BLaER1 treated with 17β-estradiol and CSF1 and Interleukin-3, amounts not matched to agents 10 nM and 100 nM (cell line): ENCODE measurements at regions not wholly inside any gene's neighbourhood (a gene's known extent, or its start where the extent isn't known, plus 50 kb on each side); places are given as distances from the start of the nearest gene placed in this dataset.

Experiments used
- H3K27ac ChIP-seq, 11 experiments: shearing (Covaris generic); formaldehyde crosslinking; 2 replicates each; pipeline ENCODE4 v1.8.1; 2022
- H3K27me3 ChIP-seq, 11 experiments: shearing (Covaris generic); formaldehyde crosslinking; 2 replicates each; pipeline ENCODE4 v1.8.1; 2022
- H3K36me3 ChIP-seq, 11 experiments: shearing (Covaris generic); formaldehyde crosslinking; 2 replicates each; pipeline ENCODE4 v1.8.1; 2022
- H3K4me1 ChIP-seq, 10 experiments: shearing (Covaris generic); formaldehyde crosslinking; 2 replicates each; pipeline ENCODE4 v1.8.1; 2022
- H3K4me2 ChIP-seq, 11 experiments: shearing (Covaris generic); formaldehyde crosslinking; 2 replicates each; pipeline ENCODE4 v1.8.1; 2022
- H3K4me3 ChIP-seq, 10 experiments: shearing (Covaris generic); formaldehyde crosslinking; 2 replicates each; pipeline ENCODE4 v1.8.1; 2022
- H3K9ac ChIP-seq, 11 experiments: shearing (Covaris generic); formaldehyde crosslinking; 2 replicates each; pipeline ENCODE4 v1.8.1; 2022
- H3K9me3 ChIP-seq, 11 experiments: shearing (Covaris generic); formaldehyde crosslinking; replicated peaks in 1 of 11; 2 replicates each; pipeline ENCODE4 v1.8.1; 2022
- H4K20me1 ChIP-seq, 11 experiments: shearing (Covaris generic); formaldehyde crosslinking; 2 replicates each; pipeline ENCODE4 v1.8.1; 2022
- Cebpa-rat ChIP-seq, 11 experiments: shearing (Covaris generic); IDR thresholded peaks; 2 replicates each; pipeline ENCODE4 v1.8.1; 2022

DNA sequence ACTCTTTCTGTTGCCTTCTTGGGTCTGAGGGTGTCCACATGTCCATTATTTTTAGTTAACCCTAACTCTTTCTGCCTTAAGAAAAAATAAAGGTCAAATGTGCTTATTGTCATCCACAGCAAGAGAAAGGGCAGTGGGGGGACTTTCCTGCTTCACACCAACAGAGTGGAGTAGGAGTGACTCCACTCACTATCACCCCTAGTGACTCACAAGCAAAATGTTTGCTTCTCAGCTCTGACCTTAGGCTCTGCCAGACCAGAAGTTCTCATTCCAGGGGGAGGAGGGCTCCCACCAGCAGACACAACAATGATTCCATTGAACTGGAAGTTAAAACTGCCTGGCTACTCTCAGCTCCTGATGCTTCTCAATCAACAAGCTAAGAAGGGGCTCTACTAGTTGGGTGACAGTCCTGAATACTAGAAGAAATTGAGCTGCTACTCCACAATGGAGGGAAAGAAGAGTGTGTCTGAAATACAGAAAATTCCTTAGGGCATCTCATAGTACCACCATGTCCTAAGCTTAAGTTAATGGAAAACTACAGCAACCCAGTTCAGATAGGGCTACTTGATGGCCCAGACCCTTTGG, 83.9 kb upstream of the AFDN start:
- no peak for TF ChIP-seq Cebpa-rat (IDR thresholded peaks at IDR 0.05)
- Histone ChIP-seq H3K36me3 (peaks cover 0 to 6% (median 0%) of the 10 kb centered on the region in 11 experiments; a peak in 2 of 22 replicates), H4K20me1 (no peaks in the 10 kb centered on the region), H3K4me3 (no peak overlapping the region; a peak in 1 of 20 replicates), H3K27me3 (no peaks in the 10 kb centered on the region), H3K9ac (no peak overlapping the region), H3K4me2 (peak overlapping the region in 5 of 11 experiments; percentile 8 to 43 (median 18); a peak in 8 of 22 replicates), H3K9me3 (peaks cover 8 to 26% (median 20%) of the 10 kb centered on the region in 11 experiments), H3K27ac (peak overlapping the region in 8 of 11 experiments; percentile 0 to 76 (median 42); a peak in 9 of 22 replicates), H3K4me1 (peaks cover 42 to 77% (median 66%) of the 10 kb centered on the region in 10 experiments)

DNA sequence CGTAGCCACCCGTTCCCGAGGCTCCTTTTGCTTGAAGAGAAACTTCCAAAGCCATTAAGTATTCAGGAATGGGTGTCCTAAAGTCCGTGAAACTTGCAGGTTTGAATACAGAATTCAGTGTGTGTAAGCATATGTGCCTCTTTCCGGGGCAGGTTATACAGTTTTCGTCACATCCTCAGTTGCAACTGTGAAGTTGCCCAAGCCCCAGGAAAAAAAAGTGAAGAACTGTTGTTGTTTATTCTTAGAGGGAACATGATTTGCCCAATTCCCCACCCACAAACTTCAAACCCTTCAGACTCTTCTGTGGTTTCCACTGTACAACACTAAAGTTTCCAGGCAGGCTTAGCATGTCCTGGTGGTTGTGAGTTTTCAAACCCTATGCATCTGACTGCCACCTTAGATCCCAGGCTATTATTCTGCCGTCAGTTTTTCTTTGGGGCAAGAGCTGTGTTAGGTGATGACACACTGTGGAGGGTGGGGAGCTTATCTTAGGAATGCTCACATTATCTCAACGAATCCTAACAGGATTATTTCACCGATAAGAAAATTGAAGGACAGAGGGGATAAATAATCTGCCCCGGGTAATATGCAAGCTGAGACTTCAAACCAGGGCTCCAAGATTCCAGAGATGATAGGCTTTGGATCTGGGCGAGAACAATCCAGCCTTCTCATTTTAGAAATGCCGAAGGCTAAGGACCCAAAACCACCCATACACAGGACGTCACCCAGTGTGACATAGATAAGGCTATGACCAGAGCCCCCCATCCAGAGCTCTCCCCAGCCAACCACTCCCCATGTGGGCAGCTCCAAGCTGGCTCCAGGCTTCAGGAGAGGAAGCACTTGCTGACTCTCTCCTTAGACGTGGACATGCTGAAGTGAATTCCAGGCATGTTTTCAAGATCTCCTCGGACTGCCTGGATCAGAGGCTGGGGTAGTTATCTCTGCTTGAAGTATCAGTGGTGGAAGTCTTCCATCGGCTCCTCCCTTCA, 81.7 kb upstream of the AFDN start:
- Histone ChIP-seq H3K27ac (peak overlapping the region; percentile 34 to 83 (median 76); a peak in 21 of 22 replicates), H3K9ac (peak overlapping the region in 10 of 11 experiments; percentile 23 to 73 (median 62); a peak in 16 of 22 replicates), H4K20me1 (no peaks in the 10 kb centered on the region), H3K36me3 (peaks cover 0 to 6% (median 0%) of the 10 kb centered on the region in 11 experiments; a peak in 2 of 22 replicates), H3K4me2 (peak overlapping the region; percentile 68 to 87 (median 80)), H3K4me3 (peak overlapping the region in 6 of 10 experiments; percentile 4 to 55 (median 8); a peak in 7 of 20 replicates), H3K9me3 (peaks cover 8 to 26% (median 20%) of the 10 kb centered on the region in 11 experiments), H3K4me1 (peaks cover 47 to 81% (median 71%) of the 10 kb centered on the region in 10 experiments), H3K27me3 (no peaks in the 10 kb centered on the region)
- peak; percentile 54 to 91 (median 78); a peak in 17 of 22 replicates for TF ChIP-seq Cebpa-rat (IDR thresholded peaks at IDR 0.05)

DNA sequence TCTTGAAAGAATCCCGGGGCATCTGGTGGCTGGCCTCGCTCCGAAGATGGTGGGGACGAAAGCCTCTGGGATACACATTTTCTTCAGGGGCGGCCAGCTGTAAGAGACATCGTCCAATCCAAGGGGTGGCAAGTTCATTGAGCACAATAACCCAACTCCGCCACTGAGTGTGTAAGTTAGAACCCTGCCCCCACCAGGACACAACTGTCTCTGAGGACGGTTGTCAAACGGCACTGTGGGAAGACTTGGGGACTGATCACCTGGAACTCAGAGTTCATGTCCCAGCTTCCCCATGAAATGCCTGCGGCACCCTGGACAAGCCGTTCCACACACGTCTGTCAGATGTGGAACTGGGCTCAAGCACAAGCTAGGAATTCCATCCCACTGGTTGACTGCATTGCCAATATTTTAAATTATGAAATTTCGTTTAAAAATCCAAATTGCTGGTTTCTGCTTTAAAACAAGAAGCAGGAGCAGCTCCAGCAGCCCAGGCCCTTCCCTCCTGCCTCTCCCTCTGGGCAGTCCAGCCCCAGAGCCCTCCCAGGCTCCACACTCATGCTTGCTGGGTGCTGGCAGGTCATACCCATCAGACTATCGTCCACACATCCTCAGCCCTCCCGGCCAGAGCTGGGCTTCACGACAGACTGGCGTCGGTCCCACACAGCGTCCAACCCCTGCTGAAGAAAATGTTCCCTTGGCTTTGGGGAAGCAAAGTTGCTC, 80.9 kb upstream of the AFDN start:
- Histone ChIP-seq H3K27ac (peak overlapping the region; percentile 34 to 83 (median 76); a peak in 21 of 22 replicates), H3K27me3 (no peaks in the 10 kb centered on the region), H3K4me2 (peak overlapping the region; percentile 68 to 87 (median 80)), H3K9me3 (peaks cover 8 to 26% (median 20%) of the 10 kb centered on the region in 11 experiments), H3K4me3 (no peak overlapping the region), H3K9ac (peak overlapping the region in 8 of 11 experiments; percentile 12 to 73 (median 62); a peak in 12 of 22 replicates), H3K36me3 (peaks cover 0 to 6% (median 0%) of the 10 kb centered on the region in 11 experiments; a peak in 2 of 22 replicates), H3K4me1 (peaks cover 39 to 82% (median 67%) of the 10 kb centered on the region in 10 experiments), H4K20me1 (no peaks in the 10 kb centered on the region)
- no peak for TF ChIP-seq Cebpa-rat (IDR thresholded peaks at IDR 0.05)

DNA sequence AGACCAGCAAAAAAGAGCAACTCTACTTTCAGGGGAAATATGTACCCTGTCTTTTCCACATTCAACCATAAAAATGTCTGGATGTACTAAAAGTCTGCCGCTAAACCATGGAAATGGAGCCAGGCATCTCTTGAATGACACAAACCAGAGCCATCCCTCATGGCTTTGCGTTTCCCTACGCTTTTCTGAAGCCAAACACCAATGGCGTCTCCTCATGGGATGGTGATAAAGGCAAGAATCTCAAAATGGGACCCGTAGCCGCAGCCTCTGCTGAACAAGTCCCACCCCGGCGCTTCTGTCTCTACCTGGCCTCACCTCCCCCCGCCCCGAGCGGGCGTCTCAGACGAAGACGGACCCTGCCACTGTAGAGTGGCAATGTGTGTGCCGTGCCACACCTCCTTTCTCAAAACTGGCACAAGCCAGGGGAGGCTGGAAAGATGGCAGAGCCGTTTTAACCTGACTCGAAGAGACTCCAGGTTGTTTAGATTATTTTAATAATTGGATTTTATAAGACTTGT, 80.3 kb upstream of the AFDN start:
- Histone ChIP-seq H3K4me3 (no peak overlapping the region), H3K4me2 (peak overlapping the region; percentile 68 to 87 (median 80); a peak in 18 of 22 replicates), H3K27me3 (no peaks in the 10 kb centered on the region), H3K4me1 (peaks cover 42 to 88% (median 73%) of the 10 kb centered on the region in 10 experiments), H3K9me3 (peaks cover 8 to 27% (median 20%) of the 10 kb centered on the region in 11 experiments), H4K20me1 (no peaks in the 10 kb centered on the region), H3K36me3 (peaks cover 0 to 6% (median 0%) of the 10 kb centered on the region in 11 experiments; a peak in 2 of 22 replicates), H3K27ac (peak overlapping the region in 10 of 11 experiments; percentile 65 to 83 (median 76); a peak in 18 of 22 replicates), H3K9ac (peak overlapping the region in 1 of 11 experiments; percentile 63; a peak in 2 of 22 replicates)
- no peak for TF ChIP-seq Cebpa-rat (IDR thresholded peaks at IDR 0.05)

DNA sequence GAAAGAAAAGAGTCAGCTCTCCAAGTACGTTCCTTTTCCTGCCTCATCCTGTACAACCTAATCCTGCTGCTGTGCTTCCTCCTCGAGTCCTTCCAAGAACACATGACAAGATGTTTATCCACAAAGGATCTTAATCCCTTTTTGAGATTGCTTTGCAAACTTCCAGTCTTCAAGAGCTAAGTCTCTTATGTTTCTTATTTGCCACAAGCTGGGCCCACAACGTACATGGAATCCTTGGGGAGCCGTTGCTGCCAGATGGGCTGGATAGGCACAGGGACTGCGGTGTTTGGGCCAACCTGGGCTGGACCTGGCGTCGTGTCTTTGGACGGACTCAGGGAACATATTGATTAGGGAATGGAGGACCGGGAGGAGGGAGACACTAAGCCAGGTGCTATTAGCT, 79.7 kb upstream of the AFDN start:
- Histone ChIP-seq H3K4me2 (peak overlapping the region in 9 of 11 experiments; percentile 71 to 87 (median 84); a peak in 18 of 22 replicates), H3K9me3 (peaks cover 8 to 30% (median 21%) of the 10 kb centered on the region in 11 experiments), H3K4me1 (peaks cover 45 to 87% (median 77%) of the 10 kb centered on the region in 10 experiments), H3K9ac (no peak overlapping the region), H4K20me1 (no peaks in the 10 kb centered on the region), H3K36me3 (peaks cover 0 to 6% (median 0%) of the 10 kb centered on the region in 11 experiments; a peak in 2 of 22 replicates), H3K27me3 (no peaks in the 10 kb centered on the region), H3K27ac (peak overlapping the region in 9 of 11 experiments; percentile 27 to 83 (median 77); a peak in 13 of 22 replicates), H3K4me3 (no peak overlapping the region)
- TF ChIP-seq Cebpa-rat (IDR thresholded peaks at IDR 0.05): no peak

DNA sequence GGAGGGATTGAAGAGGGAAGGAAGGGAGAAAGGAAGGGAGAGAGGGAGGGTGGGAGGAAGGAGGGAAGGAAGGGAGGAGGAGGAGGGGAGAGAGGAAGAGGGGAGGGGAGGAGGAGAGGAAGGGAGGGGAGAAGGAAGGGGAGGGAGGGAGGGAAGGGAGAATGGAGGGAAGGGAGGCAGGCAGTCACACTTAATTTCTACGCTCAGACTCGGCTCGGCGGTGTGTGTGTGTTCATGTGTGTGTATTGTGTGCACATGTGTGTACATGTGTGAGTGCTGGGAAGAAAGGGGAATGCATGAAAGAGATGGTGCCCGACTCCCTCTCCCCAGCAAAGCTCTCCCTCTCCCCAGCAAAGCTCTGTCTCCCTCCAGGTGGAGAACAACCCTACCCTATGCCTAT, 79.1 kb upstream of the AFDN start:
- no peaks in the 10 kb centered on the region for H3K27me3 ChIP-seq
- peak overlapping the region in 1 of 10 experiments; percentile 20; a peak in 1 of 20 replicates for H3K4me3 ChIP-seq
- peak overlapping the region in 10 of 11 experiments; percentile 47 to 79 (median 70); a peak in 16 of 22 replicates for H3K27ac ChIP-seq
- H3K9ac ChIP-seq: peak overlapping the region in 7 of 11 experiments; percentile 19 to 68 (median 49); a peak in 11 of 22 replicates
- peak overlapping the region; percentile 66 to 90 (median 85) for H3K4me2 ChIP-seq
- H3K9me3 ChIP-seq: peaks cover 8 to 30% (median 22%) of the 10 kb centered on the region in 11 experiments
- no peak for TF ChIP-seq Cebpa-rat (IDR thresholded peaks at IDR 0.05)
- peaks cover 45 to 86% (median 77%) of the 10 kb centered on the region in 10 experiments for H3K4me1 ChIP-seq
- peaks cover 0 to 6% (median 0%) of the 10 kb centered on the region in 11 experiments; a peak in 2 of 22 replicates for H3K36me3 ChIP-seq
- no peaks in the 10 kb centered on the region for H4K20me1 ChIP-seq

DNA sequence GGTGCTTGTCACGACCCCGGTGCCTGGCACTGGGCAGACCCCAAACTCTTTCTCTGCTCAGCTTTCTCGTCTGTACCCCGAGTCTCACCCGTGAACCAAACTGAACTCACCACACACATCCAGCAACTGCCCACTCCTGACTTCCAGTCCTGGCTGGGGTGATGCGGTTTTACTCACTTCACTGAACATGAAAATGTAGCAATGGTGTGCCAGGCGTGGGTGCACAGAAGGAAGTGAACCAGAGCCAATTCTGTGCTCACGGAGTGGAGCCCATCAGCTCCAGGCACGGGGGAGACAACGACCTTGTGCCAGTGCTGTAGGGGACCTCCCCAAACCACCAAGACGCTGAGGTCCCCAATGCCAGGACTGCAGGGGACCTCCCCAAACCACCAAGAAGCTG, 78.7 kb upstream of the AFDN start:
- H3K36me3 ChIP-seq: peaks cover 0 to 6% (median 0%) of the 10 kb centered on the region in 11 experiments; a peak in 3 of 22 replicates
- H3K4me1 ChIP-seq: peaks cover 45 to 82% (median 73%) of the 10 kb centered on the region in 10 experiments
- H3K4me2 ChIP-seq: peak overlapping the region; percentile 66 to 90 (median 85)
- no peak for TF ChIP-seq Cebpa-rat (IDR thresholded peaks at IDR 0.05)
- peaks cover 10 to 30% (median 22%) of the 10 kb centered on the region in 11 experiments for H3K9me3 ChIP-seq
- peak overlapping the region in 10 of 11 experiments; percentile 47 to 79 (median 70); a peak in 17 of 22 replicates for H3K27ac ChIP-seq
- H3K27me3 ChIP-seq: no peaks in the 10 kb centered on the region
- H3K4me3 ChIP-seq: peak overlapping the region in 2 of 10 experiments; percentile 13 to 20; a peak in 3 of 20 replicates
- peak overlapping the region in 7 of 11 experiments; percentile 19 to 68 (median 49); a peak in 11 of 22 replicates for H3K9ac ChIP-seq
- H4K20me1 ChIP-seq: no peaks in the 10 kb centered on the region
